KMS-11 (cell line): ENCODE measurements at regions not wholly inside any gene's neighbourhood (a gene's known extent, or its start where the extent isn't known, plus 50 kb on each side); places are given as distances from the start of the nearest gene placed in this dataset.

ENCODE experiments used
- H2AFZ ChIP-seq: fragments of 200-600 bp; sonication (generic); 2 replicates; pipeline ENCODE4 v1.6.1; 2016; ENCODE audit warnings: antibody characterized with exemption, mixed run types, low read depth
- H3K27ac ChIP-seq: fragments of 200-600 bp; sonication (generic); 2 replicates; pipeline ENCODE4 v1.6.1; 2016; ENCODE audit warnings: mild to moderate bottlenecking, mixed run types
- H3K27me3 ChIP-seq: fragments of 200-600 bp; sonication (generic); 2 replicates; pipeline ENCODE4 v1.6.1; 2017; ENCODE audit warnings: mild to moderate bottlenecking, low read depth, mixed run types, moderate library complexity; ENCODE audit not compliant: insufficient read depth
- H3K36me3 ChIP-seq: fragments of 200-600 bp; sonication (generic); 2 replicates; pipeline ENCODE4 v1.6.1; 2017; ENCODE audit warnings: mild to moderate bottlenecking, mixed run types; ENCODE audit not compliant: insufficient read depth
- H3K4me1 ChIP-seq: fragments of 200-600 bp; sonication (generic); 2 replicates; pipeline ENCODE4 v1.6.1; 2016; ENCODE audit warnings: mild to moderate bottlenecking, low read depth, mixed run types; ENCODE audit not compliant: poor library complexity, severe bottlenecking
- H3K4me2 ChIP-seq: fragments of 200-600 bp; sonication (generic); 2 replicates; pipeline ENCODE4 v1.7.0; 2016; ENCODE audit warnings: mild to moderate bottlenecking, mixed run types
- H3K4me3 ChIP-seq: fragments of 200-600 bp; sonication (generic); IDR thresholded peaks from 2 replicates; pipeline ENCODE4 v1.6.1; 2017; ENCODE audit warnings: low read depth, low read length, mixed read lengths; ENCODE audit not compliant: insufficient read depth
- H3K79me2 ChIP-seq: fragments of 200-600 bp; sonication (generic); 2 replicates; pipeline ENCODE4 v1.6.1; 2016; ENCODE audit warnings: low read depth, mixed run types; ENCODE audit not compliant: insufficient read depth
- H3K9ac ChIP-seq: fragments of 200-600 bp; sonication (generic); 2 replicates; pipeline ENCODE4 v1.6.1; 2016; ENCODE audit warnings: mild to moderate bottlenecking, mixed run types
- H4K20me1 ChIP-seq: fragments of 200-600 bp; sonication (generic); 2 replicates; pipeline ENCODE4 v1.6.1; 2016; ENCODE audit warnings: mild to moderate bottlenecking, mixed run types; ENCODE audit not compliant: insufficient read depth
- CTCF ChIP-seq: fragments of 200-600 bp; sonication (generic); conservative IDR thresholded peaks from 2 replicates; pipeline ENCODE4 v1.6.1; 2017; ENCODE audit warnings: low read depth, mild to moderate bottlenecking, antibody characterized with exemption, low read length, moderate library complexity, mixed read lengths

- Histone ChIP-seq H3K4me2 (no peak overlapping the region), H3K4me1 (no peaks in the 10 kb centered on the region), H2AFZ (no peak overlapping the region), H4K20me1 (no peaks in the 10 kb centered on the region), H3K9ac (no peak overlapping the region), H3K79me2 (no peaks in the 10 kb centered on the region), H3K27ac (no peak overlapping the region), H3K27me3 (no peaks in the 10 kb centered on the region), H3K36me3 (no peaks in the 10 kb centered on the region), H3K4me3 (no peak overlapping the region)
- no peak for TF ChIP-seq CTCF
These were observed 60.9 kb upstream of the CD180 start for GRCh38 chr5:67257500-67257899.

GRCh38 chr5:67257077-67257476, 60.5 kb upstream of the CD180 start:
- H3K79me2 ChIP-seq: no peaks in the 10 kb centered on the region
- H3K4me2 ChIP-seq: no peak overlapping the region
- no peak overlapping the region for H3K27ac ChIP-seq
- no peak overlapping the region for H3K9ac ChIP-seq
- no peak overlapping the region for H3K4me3 ChIP-seq
- H3K27me3 ChIP-seq: no peaks in the 10 kb centered on the region
- no peak for TF ChIP-seq CTCF
- H4K20me1 ChIP-seq: no peaks in the 10 kb centered on the region
- no peaks in the 10 kb centered on the region for H3K36me3 ChIP-seq
- H2AFZ ChIP-seq: no peak overlapping the region
- H3K4me1 ChIP-seq: no peaks in the 10 kb centered on the region

- H3K27me3 ChIP-seq: no peaks in the 10 kb centered on the region
- H4K20me1 ChIP-seq: no peaks in the 10 kb centered on the region
- H2AFZ ChIP-seq: no peak overlapping the region
- no peak for TF ChIP-seq CTCF
- H3K9ac ChIP-seq: no peak overlapping the region
- H3K79me2 ChIP-seq: no peaks in the 10 kb centered on the region
- no peak overlapping the region for H3K4me2 ChIP-seq
- H3K27ac ChIP-seq: no peak overlapping the region
- no peaks in the 10 kb centered on the region for H3K4me1 ChIP-seq
- H3K36me3 ChIP-seq: no peaks in the 10 kb centered on the region
- no peak overlapping the region for H3K4me3 ChIP-seq
These were observed 59.3 kb upstream of the CD180 start for GRCh38 chr5:67255881-67256280.

- Histone ChIP-seq H3K36me3 (no peaks in the 10 kb centered on the region), H3K4me3 (no peak overlapping the region), H3K27me3 (no peaks in the 10 kb centered on the region), H3K79me2 (no peaks in the 10 kb centered on the region), H3K4me1 (no peaks in the 10 kb centered on the region), H3K4me2 (no peak overlapping the region), H4K20me1 (no peaks in the 10 kb centered on the region), H2AFZ (no peak overlapping the region), H3K27ac (no peak overlapping the region), H3K9ac (no peak overlapping the region)
- no peak for TF ChIP-seq CTCF
These were observed 57.3 kb upstream of the CD180 start for GRCh38 chr5:67253911-67254310.

GRCh38 chr5:67249590-67249895, 52.9 kb upstream of the CD180 start:
- Histone ChIP-seq H3K27ac (no peak overlapping the region), H3K9ac (no peak overlapping the region), H2AFZ (no peak overlapping the region), H3K4me3 (no peak overlapping the region), H3K4me1 (no peaks in the 10 kb centered on the region), H3K79me2 (no peaks in the 10 kb centered on the region), H3K27me3 (no peaks in the 10 kb centered on the region), H3K36me3 (no peaks in the 10 kb centered on the region), H3K4me2 (no peak overlapping the region), H4K20me1 (no peaks in the 10 kb centered on the region)
- TF ChIP-seq CTCF: no peak
